ENCODE measurements at regions not wholly inside any gene's neighbourhood (a gene's known extent, or its start where the extent isn't known, plus 50 kb on each side); places are given as distances from the start of the nearest gene placed in this dataset.

GRCh38 chr2:57918126-57918525 is 128.5 kb upstream of the VRK2 start:
- no peaks in the 10 kb centered on the region for H3K27me3 ChIP-seq (ENCODE audit: control insufficient read depth, insufficient read depth, low read length)
- no peak for DNase-seq
- no peaks in the 10 kb centered on the region for H3K36me3 ChIP-seq (replicated peaks; ENCODE audit: control insufficient read depth, insufficient read depth, low read length)
- H3K4me3 ChIP-seq (ENCODE audit: insufficient read depth, low read depth, low read length), result no peak overlapping the region

- DNase-seq, result no peak
- Histone ChIP-seq H3K36me3 (replicated peaks; ENCODE audit: control insufficient read depth, insufficient read depth, low read length) (no peaks in the 10 kb centered on the region), H3K4me3 (ENCODE audit: insufficient read depth, low read depth, low read length) (no peak overlapping the region), H3K27me3 (ENCODE audit: control insufficient read depth, insufficient read depth, low read length) (no peaks in the 10 kb centered on the region)
Measured at GRCh38 chr2:57920342-57920939, 126.2 kb upstream of the VRK2 start.

DNA sequence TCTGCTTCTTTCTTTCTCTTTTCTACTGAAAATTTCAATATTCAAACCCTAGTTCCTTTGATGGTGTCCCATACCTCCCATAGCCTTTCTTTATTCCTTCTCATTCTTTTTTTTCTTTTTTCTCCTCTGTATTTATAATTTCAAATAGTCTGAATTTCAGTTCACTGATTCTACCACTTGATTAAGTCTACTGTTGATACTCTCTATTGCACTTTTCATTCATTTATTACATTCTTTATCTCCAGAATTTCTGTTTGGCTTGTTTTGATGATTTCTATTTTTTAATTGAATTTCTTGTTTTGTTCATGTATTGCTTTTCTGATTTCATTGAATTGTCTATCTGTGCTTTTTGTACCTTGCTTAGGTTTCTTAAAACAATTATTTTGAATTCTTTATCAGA is 111.9 kb upstream of the VRK2 start:
- no peak for DNase-seq

DNA sequence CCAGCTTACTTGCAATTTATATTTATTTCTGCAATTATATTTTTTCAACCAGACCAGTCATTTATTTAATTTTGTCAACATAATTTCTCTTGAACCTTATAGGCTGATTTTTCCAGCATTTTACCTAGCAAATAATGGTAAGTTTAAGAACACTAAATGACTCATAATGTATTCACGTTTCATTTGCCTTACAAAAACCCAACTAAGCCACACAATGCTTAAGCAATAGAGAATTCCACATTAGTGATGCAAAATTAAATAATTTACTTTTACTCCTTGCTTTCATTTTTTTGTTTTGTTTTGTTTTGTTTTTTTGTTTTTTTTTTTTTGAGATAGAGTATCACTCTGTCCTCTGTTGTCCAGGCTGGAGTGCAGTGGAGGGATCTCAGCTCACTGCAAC is 110.4 kb upstream of the VRK2 start:
- Histone ChIP-seq H3K4me3 (ENCODE audit: insufficient read depth, low read depth, low read length) (no peak overlapping the region), H3K36me3 (replicated peaks; ENCODE audit: control insufficient read depth, insufficient read depth, low read length) (no peaks in the 10 kb centered on the region), H3K27me3 (ENCODE audit: control insufficient read depth, insufficient read depth, low read length) (no peaks in the 10 kb centered on the region)
- no peak for DNase-seq

More for the DNA sequence above, 111.9 kb upstream of the VRK2 start:
- no peak overlapping the region for H3K4me3 ChIP-seq (ENCODE audit: insufficient read depth, low read depth, low read length)
- H3K27me3 ChIP-seq (ENCODE audit: control insufficient read depth, insufficient read depth, low read length), result no peaks in the 10 kb centered on the region
- no peaks in the 10 kb centered on the region for H3K36me3 ChIP-seq (replicated peaks; ENCODE audit: control insufficient read depth, insufficient read depth, low read length)

- H3K4me3 ChIP-seq (ENCODE audit: insufficient read depth, low read depth, low read length), result no peak overlapping the region
- DNase-seq, result no peak
- H3K36me3 ChIP-seq (replicated peaks; ENCODE audit: control insufficient read depth, insufficient read depth, low read length), result no peaks in the 10 kb centered on the region
- H3K27me3 ChIP-seq (ENCODE audit: control insufficient read depth, insufficient read depth, low read length), result no peaks in the 10 kb centered on the region
Measured at GRCh38 chr2:57937456-57937855, 109.2 kb upstream of the VRK2 start.

- H3K27me3 ChIP-seq (ENCODE audit: control insufficient read depth, insufficient read depth, low read length), result no peaks in the 10 kb centered on the region
- H3K36me3 ChIP-seq (replicated peaks; ENCODE audit: control insufficient read depth, insufficient read depth, low read length), result no peaks in the 10 kb centered on the region
- H3K4me3 ChIP-seq (ENCODE audit: insufficient read depth, low read depth, low read length), result no peak overlapping the region
- DNase-seq, result no peak
Measured at GRCh38 chr2:57941816-57942215, 104.8 kb upstream of the VRK2 start.

GRCh38 chr2:57943315-57943714 is 103.3 kb upstream of the VRK2 start:
- Histone ChIP-seq H3K36me3 (replicated peaks; ENCODE audit: control insufficient read depth, insufficient read depth, low read length) (no peaks in the 10 kb centered on the region), H3K27me3 (ENCODE audit: control insufficient read depth, insufficient read depth, low read length) (no peaks in the 10 kb centered on the region), H3K4me3 (ENCODE audit: insufficient read depth, low read depth, low read length) (no peak overlapping the region)
- no peak for DNase-seq

- Histone ChIP-seq H3K27me3 (ENCODE audit: control insufficient read depth, insufficient read depth, low read length) (no peaks in the 10 kb centered on the region), H3K4me3 (ENCODE audit: insufficient read depth, low read depth, low read length) (no peak overlapping the region), H3K36me3 (replicated peaks; ENCODE audit: control insufficient read depth, insufficient read depth, low read length) (no peaks in the 10 kb centered on the region)
- DNase-seq, result no peak
Measured at GRCh38 chr2:57947398-57947797, 99.2 kb upstream of the VRK2 start.

GRCh38 chr2:57954020-57954419 is 92.6 kb upstream of the VRK2 start:
- Histone ChIP-seq H3K36me3 (replicated peaks; ENCODE audit: control insufficient read depth, insufficient read depth, low read length) (no peaks in the 10 kb centered on the region), H3K27me3 (ENCODE audit: control insufficient read depth, insufficient read depth, low read length) (no peaks in the 10 kb centered on the region), H3K4me3 (ENCODE audit: insufficient read depth, low read depth, low read length) (no peak overlapping the region)
- no peak for DNase-seq

- DNase-seq, result no peak
- no peak overlapping the region for H3K4me3 ChIP-seq (ENCODE audit: insufficient read depth, low read depth, low read length)
- H3K27me3 ChIP-seq (ENCODE audit: control insufficient read depth, insufficient read depth, low read length), result no peaks in the 10 kb centered on the region
- H3K36me3 ChIP-seq (replicated peaks; ENCODE audit: control insufficient read depth, insufficient read depth, low read length), result no peaks in the 10 kb centered on the region
Measured at GRCh38 chr2:57957238-57957637, 89.4 kb upstream of the VRK2 start.

DNA sequence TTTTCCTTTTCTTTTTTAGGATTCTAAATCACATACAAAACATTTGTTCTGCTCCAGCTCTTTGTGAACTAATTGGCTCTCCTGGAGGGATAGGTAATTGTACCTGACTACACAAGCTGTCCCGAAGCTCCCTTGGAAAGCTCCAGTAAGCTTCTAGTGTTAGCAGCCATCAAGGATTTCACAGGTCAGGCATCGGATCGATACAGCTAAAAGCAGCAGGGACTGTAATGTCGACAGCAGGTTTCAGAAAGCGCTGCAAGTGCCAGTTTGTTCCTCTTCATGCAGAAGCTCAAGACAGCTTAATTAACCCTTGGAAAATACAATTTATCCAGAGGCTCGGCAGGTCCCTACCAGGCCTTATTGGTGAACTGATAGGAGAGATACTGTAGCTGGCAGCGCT is 87.2 kb upstream of the VRK2 start:
- Histone ChIP-seq H3K36me3 (replicated peaks; ENCODE audit: control insufficient read depth, insufficient read depth, low read length) (no peaks in the 10 kb centered on the region), H3K27me3 (ENCODE audit: control insufficient read depth, insufficient read depth, low read length) (no peaks in the 10 kb centered on the region), H3K4me3 (ENCODE audit: insufficient read depth, low read depth, low read length) (no peak overlapping the region)
- no peak for DNase-seq

DNA sequence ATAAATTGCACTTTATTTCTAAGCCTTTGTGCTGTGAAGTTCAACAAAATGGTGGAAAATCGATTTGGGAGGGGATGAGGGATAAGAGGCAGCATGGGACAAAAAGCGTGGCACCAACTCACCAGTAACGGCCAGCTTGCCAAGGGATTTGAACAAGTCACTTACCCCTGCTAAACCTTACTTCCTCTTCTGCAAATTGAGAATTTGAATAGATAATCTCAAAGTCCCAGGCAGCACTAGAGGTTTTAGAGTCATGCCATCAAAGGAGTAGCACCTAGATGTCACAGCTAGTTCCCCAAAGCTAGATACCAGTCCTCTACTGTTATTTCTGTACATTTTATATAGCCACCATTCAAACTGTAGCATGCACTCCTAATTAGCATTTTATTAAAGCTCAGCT is 83.7 kb upstream of the VRK2 start:
- no peaks in the 10 kb centered on the region for H3K36me3 ChIP-seq (replicated peaks; ENCODE audit: control insufficient read depth, insufficient read depth, low read length)

GRCh38 chr2:57965219-57965618 is 81.4 kb upstream of the VRK2 start:
- Histone ChIP-seq H3K27me3 (ENCODE audit: control insufficient read depth, insufficient read depth, low read length) (no peaks in the 10 kb centered on the region), H3K4me3 (ENCODE audit: insufficient read depth, low read depth, low read length) (no peak overlapping the region), H3K36me3 (replicated peaks; ENCODE audit: control insufficient read depth, insufficient read depth, low read length) (no peaks in the 10 kb centered on the region)
- DNase-seq, result no peak

More for the DNA sequence above, 83.7 kb upstream of the VRK2 start:
- no peak for DNase-seq
- H3K27me3 ChIP-seq (ENCODE audit: control insufficient read depth, insufficient read depth, low read length), result no peaks in the 10 kb centered on the region
- no peak overlapping the region for H3K4me3 ChIP-seq (ENCODE audit: insufficient read depth, low read depth, low read length)

GRCh38 chr2:57965961-57966360 is 80.6 kb upstream of the VRK2 start:
- H3K27me3 ChIP-seq (ENCODE audit: control insufficient read depth, insufficient read depth, low read length), result no peaks in the 10 kb centered on the region
- no peak overlapping the region for H3K4me3 ChIP-seq (ENCODE audit: insufficient read depth, low read depth, low read length)
- no peak for DNase-seq
- H3K36me3 ChIP-seq (replicated peaks; ENCODE audit: control insufficient read depth, insufficient read depth, low read length), result no peaks in the 10 kb centered on the region

DNA sequence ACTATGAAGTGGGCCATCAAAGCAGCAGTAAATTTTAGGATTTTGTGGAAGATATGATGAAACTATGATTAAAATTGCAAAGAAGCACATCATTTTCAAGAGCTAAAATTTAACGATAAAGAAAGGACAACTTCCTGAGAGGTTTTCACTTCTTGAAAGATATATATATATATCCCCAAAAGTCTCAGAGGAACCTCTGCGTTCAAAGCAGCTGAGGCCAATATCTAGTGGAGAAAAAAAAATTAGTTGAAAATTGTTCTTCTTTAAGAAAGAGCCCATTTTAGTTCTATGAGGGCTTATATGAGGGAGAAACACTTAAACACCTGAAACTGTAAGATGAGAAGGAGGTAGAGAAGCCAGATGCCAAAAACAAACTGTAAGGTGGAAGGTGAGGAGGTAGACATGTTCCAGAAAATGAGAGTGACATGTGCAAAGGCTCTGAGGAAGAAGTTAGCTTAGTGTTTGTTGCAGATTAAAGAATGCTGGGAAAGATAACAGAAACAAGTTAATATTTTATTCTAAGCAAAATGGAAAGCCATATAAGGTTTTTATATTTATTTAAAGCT is 72.9 kb upstream of the VRK2 start:
- Histone ChIP-seq H3K4me3 (ENCODE audit: insufficient read depth, low read depth, low read length) (no peak overlapping the region), H3K36me3 (replicated peaks; ENCODE audit: control insufficient read depth, insufficient read depth, low read length) (no peaks in the 10 kb centered on the region), H3K27me3 (ENCODE audit: control insufficient read depth, insufficient read depth, low read length) (no peaks in the 10 kb centered on the region)
- no peak for DNase-seq

GRCh38 chr2:57979158-57979557 is 67.4 kb upstream of the VRK2 start:
- Histone ChIP-seq H3K27me3 (ENCODE audit: control insufficient read depth, insufficient read depth, low read length) (no peaks in the 10 kb centered on the region), H3K4me3 (ENCODE audit: insufficient read depth, low read depth, low read length) (no peak overlapping the region), H3K36me3 (replicated peaks; ENCODE audit: control insufficient read depth, insufficient read depth, low read length) (no peaks in the 10 kb centered on the region)
- DNase-seq, result no peak
